SK-N-SH (cell line): ENCODE measurements at regions not wholly inside any gene's neighbourhood (a gene's known extent, or its start where the extent isn't known, plus 50 kb on each side); places are given as distances from the start of the nearest gene placed in this dataset.

Experiments
- CTCF ChIA-PET: fragments of 300-600, 350-600 bp; formaldehyde crosslinking; extraction: SDS; loops from one replicate; lab custom pipeline; 2021; lab: Yijun Ruan, JAX
- POLR2A ChIA-PET: fragments of 350-600 bp; sonication (Branson Sonifier 250); formaldehyde crosslinking; extraction: SDS; loops from one replicate; lab custom pipeline; 2020; ENCODE audit warnings: antibody characterized with exemption, inconsistent platforms; lab: Yijun Ruan, JAX
- DNase-seq: peaks from one replicate; pipeline ENCODE4 v3.0.0; 2012
- H2AFZ ChIP-seq: fragments of 200-600 bp; sonication (generic); 2 replicates; pipeline ENCODE4 v1.8.1; 2016; ENCODE audit warnings: antibody characterized with exemption, mild to moderate bottlenecking, low read depth
- H3F3A ChIP-seq: fragments of 200-600 bp; sonication (generic); replicated peaks from 2 replicates; pipeline ENCODE3; 2016; ENCODE audit warnings: antibody characterized with exemption, mild to moderate bottlenecking; ENCODE audit not compliant: insufficient read depth
- H3K27ac ChIP-seq, 2 experiments: fragments of 200-500 bp in 1 of 2; fragments of 200-600 bp in 1 of 2; sonication (Bioruptor generic) in 1 of 2; sonication (generic), shearing (Covaris generic) in 1 of 2; 2 replicates each; pipeline versions ENCODE4 v1.5.1 to v1.6.1; 2014 to 2016; ENCODE audit warnings: low read depth in 2 of 2, inconsistent platforms in 1 of 2, low read length in 1 of 2, mild to moderate bottlenecking in 1 of 2, mixed read lengths in 1 of 2
- H3K27me3 ChIP-seq: fragments of 200-600 bp; sonication (generic), shearing (Covaris generic); 2 replicates; pipeline ENCODE4 v1.6.1; 2016; ENCODE audit warnings: mixed run types; ENCODE audit not compliant: insufficient read depth
- H3K36me3 ChIP-seq, 2 experiments: fragments of 200-500 bp in 1 of 2; fragments of 200-600 bp in 1 of 2; sonication (Bioruptor generic) in 1 of 2; sonication (generic) in 1 of 2; replicated peaks in 1 of 2; 2 replicates each; pipeline versions ENCODE3 to v1.5.1; 2014 to 2016; ENCODE audit warnings: low read length in 1 of 2, mild to moderate bottlenecking in 1 of 2; ENCODE audit not compliant: insufficient read depth in 2 of 2, control insufficient read depth in 1 of 2
- H3K4me1 ChIP-seq, 2 experiments: fragments of 200-500 bp in 1 of 2; fragments of 200-600 bp in 1 of 2; sonication (Bioruptor generic) in 1 of 2; sonication (generic), shearing (Covaris generic) in 1 of 2; 2 replicates each; pipeline versions ENCODE4 v1.5.1 to v1.6.1; 2014 to 2016; ENCODE audit warnings: low read depth in 1 of 2, low read length in 1 of 2, mixed run types in 1 of 2; ENCODE audit not compliant: insufficient read depth in 2 of 2, control insufficient read depth in 1 of 2
- H3K4me2 ChIP-seq: fragments of 200-600 bp; sonication (generic), shearing (Covaris generic); 2 replicates; pipeline ENCODE4 v1.6.1; 2017; ENCODE audit warnings: mixed run types
- H3K4me3 ChIP-seq, 2 experiments: fragments of 200-500 bp in 1 of 2; fragments of 200-600 bp in 1 of 2; sonication (Bioruptor generic) in 1 of 2; sonication (generic), shearing (Covaris generic) in 1 of 2; 2 replicates each; pipeline versions ENCODE4 v1.5.1 to v1.8.1; 2014 to 2016; ENCODE audit warnings: low read depth in 2 of 2, inconsistent platforms in 1 of 2, low read length in 1 of 2, mild to moderate bottlenecking in 1 of 2, mixed read lengths in 1 of 2, moderate library complexity in 1 of 2
- H3K79me2 ChIP-seq: fragments of 200-600 bp; sonication (generic); 2 replicates; pipeline ENCODE4 v1.8.1; 2017; ENCODE audit warnings: mild to moderate bottlenecking; ENCODE audit not compliant: insufficient read depth
- H3K9ac ChIP-seq: fragments of 200-600 bp; sonication (generic); 2 replicates; pipeline ENCODE4 v1.6.1; 2017; ENCODE audit warnings: mixed run types
- H3K9me2 ChIP-seq: fragments of 200-600 bp; sonication (generic); 2 replicates; pipeline ENCODE4 v1.6.1; 2017; ENCODE audit warnings: mixed run types
- H3K9me3 ChIP-seq: fragments of 200-600 bp; sonication (generic); 2 replicates; pipeline ENCODE4 v1.6.1; 2017; ENCODE audit warnings: mixed run types, mild to moderate bottlenecking, moderate library complexity
- H4K20me1 ChIP-seq: fragments of 200-600 bp; sonication (generic); 2 replicates; pipeline ENCODE4 v1.6.1; 2017; ENCODE audit warnings: mild to moderate bottlenecking, mixed run types; ENCODE audit not compliant: insufficient read depth
- ELF1 ChIP-seq: IDR thresholded peaks from 2 replicates; pipeline ENCODE4 v1.4.0; 2012
- EP300 ChIP-seq, 2 experiments: IDR thresholded peaks; 2 replicates each; pipeline versions ENCODE4 v1.4.0 to v1.6.1; 2012; ENCODE audit warnings: borderline replicate concordance in 1 of 2, low read depth in 1 of 2, low read length in 1 of 2
- FOSL2 ChIP-seq: IDR thresholded peaks from 2 replicates; pipeline ENCODE4 v1.4.0; 2012; ENCODE audit warnings: low read depth, mild to moderate bottlenecking, moderate library complexity, borderline replicate concordance
- GABPA ChIP-seq: IDR thresholded peaks from 2 replicates; pipeline ENCODE4 v1.4.0; 2012; ENCODE audit warnings: low read depth, mild to moderate bottlenecking
- NFIC ChIP-seq: IDR thresholded peaks from 2 replicates; pipeline ENCODE4 v1.4.0; 2012; ENCODE audit warnings: borderline replicate concordance
- POLR2AphosphoS5 ChIP-seq: IDR thresholded peaks from 2 replicates; pipeline ENCODE4 v1.6.1; 2012; ENCODE audit warnings: low read depth, low read length
- RCOR1 ChIP-seq: fragments of 150-350 bp; IDR thresholded peaks from 2 replicates; pipeline ENCODE4 v1.6.1; 2017; ENCODE audit warnings: antibody characterized with exemption, low read length
- SIN3A ChIP-seq: IDR thresholded peaks from 2 replicates; pipeline ENCODE4 v1.6.1; 2012; ENCODE audit warnings: low read depth, mild to moderate bottlenecking, low read length, moderate library complexity, borderline replicate concordance
- SMC3 ChIP-seq: IDR thresholded peaks from 2 replicates; pipeline ENCODE4 v1.6.1; 2012; ENCODE audit warnings: low read depth, low read length, improper control_type of control experiment
- TCF12 ChIP-seq: IDR thresholded peaks from 2 replicates; pipeline ENCODE4 v1.4.0; 2012
- YY1 ChIP-seq: IDR thresholded peaks from 2 replicates; pipeline ENCODE4 v1.4.0; 2012; ENCODE audit warnings: low read depth, mild to moderate bottlenecking
- WGBS: methylation state at CpG from one replicate; pipeline ENCODE4 v1.1.6; 2017; ENCODE audit warnings: low lambda C conversion rate; 5-methylcytosine and 5-hydroxymethylcytosine counted together
- TF ChIP-seq, protein P1 (sequence below): IDR thresholded peaks from 2 replicates; pipeline ENCODE4 v1.4.0; 2012; ENCODE audit warnings: low read depth, borderline replicate concordance
- TF ChIP-seq, protein P2 (sequence below): IDR thresholded peaks from 2 replicates; pipeline ENCODE4 v1.4.0; 2012; ENCODE audit warnings: low read depth

DNA sequence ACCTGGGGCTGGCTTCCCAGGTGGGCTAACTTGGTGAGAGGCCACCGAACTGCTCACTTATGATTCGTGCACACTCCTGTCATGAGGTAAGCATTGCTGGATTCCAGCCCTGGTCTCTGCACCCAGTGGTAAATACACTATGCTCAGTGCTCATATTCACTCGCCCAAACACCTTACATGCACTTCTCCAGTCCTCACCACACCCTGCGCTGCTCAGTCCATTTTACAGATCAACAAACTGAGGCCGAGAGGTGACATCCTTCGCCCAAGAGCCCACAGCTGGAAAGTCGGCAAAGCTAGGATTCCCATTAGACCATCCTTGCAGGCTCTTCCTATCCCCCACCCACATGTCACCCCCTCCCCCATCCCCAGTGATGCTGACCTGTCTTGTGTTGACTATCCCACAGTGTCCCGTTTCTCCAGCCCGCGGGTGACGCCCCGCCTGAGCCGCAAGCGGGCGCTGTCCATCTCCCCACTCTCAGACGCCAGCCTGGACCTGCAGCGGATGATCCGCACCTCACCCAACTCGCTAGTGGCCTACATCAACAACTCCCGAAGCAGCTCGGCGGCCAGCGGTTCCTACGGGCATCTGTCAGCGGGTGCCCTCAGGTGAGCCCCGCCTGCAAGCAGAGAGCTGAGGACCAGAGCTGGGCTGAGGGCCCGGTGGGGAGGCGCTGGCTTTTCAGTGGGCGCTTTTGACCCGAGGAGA is 232.8 kb downstream of the GLI2 start (continued):
- TF ChIP-seq, protein P1, sequence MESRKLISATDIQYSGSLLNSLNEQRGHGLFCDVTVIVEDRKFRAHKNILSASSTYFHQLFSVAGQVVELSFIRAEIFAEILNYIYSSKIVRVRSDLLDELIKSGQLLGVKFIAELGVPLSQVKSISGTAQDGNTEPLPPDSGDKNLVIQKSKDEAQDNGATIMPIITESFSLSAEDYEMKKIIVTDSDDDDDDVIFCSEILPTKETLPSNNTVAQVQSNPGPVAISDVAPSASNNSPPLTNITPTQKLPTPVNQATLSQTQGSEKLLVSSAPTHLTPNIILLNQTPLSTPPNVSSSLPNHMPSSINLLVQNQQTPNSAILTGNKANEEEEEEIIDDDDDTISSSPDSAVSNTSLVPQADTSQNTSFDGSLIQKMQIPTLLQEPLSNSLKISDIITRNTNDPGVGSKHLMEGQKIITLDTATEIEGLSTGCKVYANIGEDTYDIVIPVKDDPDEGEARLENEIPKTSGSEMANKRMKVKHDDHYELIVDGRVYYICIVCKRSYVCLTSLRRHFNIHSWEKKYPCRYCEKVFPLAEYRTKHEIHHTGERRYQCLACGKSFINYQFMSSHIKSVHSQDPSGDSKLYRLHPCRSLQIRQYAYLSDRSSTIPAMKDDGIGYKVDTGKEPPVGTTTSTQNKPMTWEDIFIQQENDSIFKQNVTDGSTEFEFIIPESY: no peak
- TF ChIP-seq GABPA: no peak
- no peak for TF ChIP-seq TCF12
- TF ChIP-seq ELF1: no peak
- no peak for TF ChIP-seq POLR2AphosphoS5
- TF ChIP-seq, protein P2, sequence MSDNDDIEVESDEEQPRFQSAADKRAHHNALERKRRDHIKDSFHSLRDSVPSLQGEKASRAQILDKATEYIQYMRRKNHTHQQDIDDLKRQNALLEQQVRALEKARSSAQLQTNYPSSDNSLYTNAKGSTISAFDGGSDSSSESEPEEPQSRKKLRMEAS: no peak

DNA sequence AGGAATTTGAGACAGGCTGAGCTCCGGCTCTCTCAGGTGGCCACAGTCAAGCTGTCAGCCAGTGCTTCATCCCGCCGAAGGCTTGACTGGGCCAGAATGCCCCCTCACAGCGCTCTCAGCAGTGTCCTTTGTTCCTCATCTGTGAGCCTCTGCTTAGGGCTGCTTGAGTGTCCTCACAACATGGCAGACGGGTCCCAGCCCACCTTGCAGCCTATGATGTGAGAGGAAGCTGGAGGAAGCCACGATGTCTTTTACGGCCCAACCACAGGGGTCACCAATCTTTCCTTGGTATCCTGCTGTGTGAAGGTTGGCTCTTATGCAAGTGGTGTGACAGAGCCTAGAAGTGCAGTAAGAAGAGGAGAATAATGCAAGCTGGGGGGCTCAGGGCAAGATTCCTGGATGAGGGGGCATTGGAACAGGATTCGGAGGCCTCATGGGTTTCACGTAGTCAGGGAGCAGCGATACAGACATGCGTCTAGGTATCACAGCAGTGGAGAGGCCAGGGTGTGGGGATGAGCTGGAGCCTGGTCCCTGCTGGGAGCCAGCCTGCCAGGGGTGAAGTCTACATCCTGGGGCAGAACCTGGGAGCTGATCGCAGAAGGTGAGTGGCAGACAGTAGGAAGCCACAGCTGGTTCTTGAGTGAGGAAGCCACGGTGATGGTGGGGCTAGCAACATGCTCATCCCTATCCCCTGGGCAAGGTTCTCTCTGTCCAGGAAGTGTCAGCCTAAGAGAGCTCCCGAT is 234.1 kb downstream of the GLI2 start:
- ChIA-PET POLR2A (interaction anchor here (0.6 kb wide), 1 partner anchor 8 kb away, joined by 3 read pairs; no protein-coding TSS in a partner anchor), CTCF (interaction anchor here (1.0 to 1.4 kb wide), 3 partner anchors 10 to 102 kb away, joined by 4 to 5 read pairs (median 5); no protein-coding TSS in a partner anchor)
- H3K4me3 ChIP-seq: no peak overlapping the region
- no peak overlapping the region for H3K9ac ChIP-seq
- no peaks in the 10 kb centered on the region for H3K9me3 ChIP-seq
- no peaks in the 10 kb centered on the region for H3K27me3 ChIP-seq
- H3K27ac ChIP-seq: no peak overlapping the region
- no peak overlapping the region for H2AFZ ChIP-seq
- H3F3A ChIP-seq: no peaks in the 10 kb centered on the region
- H3K4me1 ChIP-seq: no peaks in the 10 kb centered on the region
- H3K9me2 ChIP-seq: no peaks in the 10 kb centered on the region
- no peak overlapping the region for H3K4me2 ChIP-seq
- H3K36me3 ChIP-seq: peaks cover 5 to 34% of the 10 kb centered on the region in 2 experiments
- H4K20me1 ChIP-seq: no peaks in the 10 kb centered on the region
- 87% methylated on average over 14 of the region's 14 CpGs for WGBS
- no peaks in the 10 kb centered on the region for H3K79me2 ChIP-seq
- no peak for DNase-seq
- no peak for TF ChIP-seq YY1

DNA sequence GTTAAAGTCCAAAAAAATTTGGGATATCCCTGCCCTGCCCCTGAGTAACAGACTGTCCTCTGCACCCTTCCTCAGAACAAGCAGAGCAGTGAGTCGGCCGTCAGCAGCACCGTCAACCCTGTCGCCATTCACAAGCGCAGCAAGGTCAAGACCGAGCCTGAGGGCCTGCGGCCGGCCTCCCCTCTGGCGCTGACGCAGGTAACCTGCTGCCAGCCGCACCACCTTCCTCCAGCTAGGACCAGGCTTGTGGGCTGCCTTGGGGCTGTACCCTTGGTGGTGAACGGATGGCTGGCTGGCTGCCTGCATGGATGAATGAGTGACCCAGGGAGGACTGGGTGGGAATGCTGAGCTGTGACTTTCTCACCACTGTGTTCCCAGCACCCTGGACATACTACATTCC is 236.2 kb downstream of the GLI2 start:
- Histone ChIP-seq H2AFZ (no peak overlapping the region), H3K36me3 (peaks cover 5 to 40% of the 10 kb centered on the region in 2 experiments), H3K9me3 (no peaks in the 10 kb centered on the region), H3K27ac (no peak overlapping the region), H3K9ac (no peak overlapping the region), H3K27me3 (no peaks in the 10 kb centered on the region), H3K79me2 (no peaks in the 10 kb centered on the region), H3F3A (no peaks in the 10 kb centered on the region), H3K4me1 (peaks cover 0 to 9% of the 10 kb centered on the region in 2 experiments; a peak in 1 of 4 replicates), H4K20me1 (no peaks in the 10 kb centered on the region), H3K4me2 (no peak overlapping the region), H3K9me2 (no peaks in the 10 kb centered on the region), H3K4me3 (no peak overlapping the region)
- TF ChIP-seq SMC3 (no peak), GABPA (no peak), FOSL2 (no peak), TCF12 (no peak), EP300 (IDR thresholded peaks at IDR 0.05; ENCODE audit: borderline replicate concordance in 1 of 2, low read depth in 1 of 2, low read length in 1 of 2) (no peak), NFIC (no peak), RCOR1 (no peak), SIN3A (no peak)
- DNase-seq: no peak
- 100% methylated on average over 5 of the region's 12 CpGs for whole genome bisulfite sequencing
- CTCF ChIA-PET: interaction anchor here (1.2 kb wide), 1 partner anchor 12 kb away, joined by 3 read pairs; no protein-coding TSS in a partner anchor
- POLR2A ChIA-PET: no interaction called here
